ENCODE measurements at regions not wholly inside any gene's neighbourhood (a gene's known extent, or its start where the extent isn't known, plus 50 kb on each side); places are given as distances from the start of the nearest gene placed in this dataset.

GRCh38 chr13:85266331-85266730, 532.9 kb downstream of the SLITRK6 start:
- TF ChIP-seq CTCF (conservative IDR thresholded peaks at IDR 0.05; ENCODE audit: low read depth in 2 of 2) (no peak), EZH2phosphoT487 (IDR thresholded peaks at IDR 0.05; ENCODE audit: unreplicated experiment) (no peak), EZH2 (IDR thresholded peaks at IDR 0.05; ENCODE audit: low read depth, unreplicated experiment) (no peak)
